H1 (cell line): ENCODE measurements at regions not wholly inside any gene's neighbourhood (a gene's known extent, or its start where the extent isn't known, plus 50 kb on each side); places are given as distances from the start of the nearest gene placed in this dataset.

ENCODE experiments used
- CTCF ChIA-PET: fragments of 300-600 bp; sonication (Branson Sonifier 250); formaldehyde crosslinking; loops from one replicate; lab custom pipeline; 2021; ENCODE audit not compliant: partially characterized antibody; lab: Charles Lee
- POLR2A ChIA-PET: fragments of 300-600 bp; sonication (Branson Sonifier 250); formaldehyde crosslinking; loops from one replicate; lab custom pipeline; 2021; ENCODE audit warnings: inconsistent platforms; ENCODE audit not compliant: partially characterized antibody; lab: Charles Lee
- DNase-seq, 2 experiments: peaks; one replicate each; pipeline versions ENCODE4 v3.0.0 to v3.0.0-alpha.2; 2010 to 2022; ENCODE audit warnings: low spot score in 2 of 2, low read depth in 1 of 2, mixed read lengths in 1 of 2
- FAIRE-seq: peaks from 2 replicates; lab custom pipeline; 2011; peaks lifted over from hg19 to GRCh38; lab: Jason Lieb, UNC
- H2AFZ ChIP-seq: 2 replicates; pipeline ENCODE4 v1.8.1; 2012; ENCODE audit warnings: low read length, inconsistent platforms
- H2AK5ac ChIP-seq: 2 replicates; pipeline ENCODE4 v1.6.1; 2013; ENCODE audit warnings: low read depth, low read length
- H2BK120ac ChIP-seq: replicated peaks from 2 replicates; pipeline ENCODE3; 2013; ENCODE audit warnings: low read depth, low read length, inconsistent platforms
- H2BK12ac ChIP-seq: 2 replicates; pipeline ENCODE4 v1.6.1; 2013; ENCODE audit warnings: low read depth, low read length
- H2BK15ac ChIP-seq: 2 replicates; pipeline ENCODE4 v1.6.1; 2013; ENCODE audit warnings: low read length
- H2BK20ac ChIP-seq: 2 replicates; pipeline ENCODE4 v1.6.1; 2013; ENCODE audit warnings: low read length
- H2BK5ac ChIP-seq: 2 replicates; pipeline ENCODE4 v1.6.1; 2013; ENCODE audit warnings: low read depth, low read length
- H3K14ac ChIP-seq: 2 replicates; pipeline ENCODE4 v1.6.1; 2013; ENCODE audit warnings: inconsistent platforms; ENCODE audit not compliant: insufficient read length
- H3K18ac ChIP-seq: 2 replicates; pipeline ENCODE4 v1.6.1; 2013; ENCODE audit warnings: low read length; ENCODE audit errors: extremely low read depth
- H3K23ac ChIP-seq: 2 replicates; pipeline ENCODE4 v1.6.1; 2013; ENCODE audit warnings: inconsistent platforms; ENCODE audit not compliant: insufficient read length
- H3K23me2 ChIP-seq: 2 replicates; pipeline ENCODE4 v1.6.1; 2013; ENCODE audit warnings: low read depth, low read length
- H3K27ac ChIP-seq: 2 replicates; pipeline ENCODE4 v1.6.1; 2011; ENCODE audit warnings: low read depth, low read length, inconsistent platforms
- H3K27me3 ChIP-seq, 4 experiments: replicated peaks in 1 of 4; 1 replicate in 1 of 4; 2 replicates in 3 of 4; pipeline versions ENCODE4 v1.6.1 to v1.8.1; 2011 to 2013; ENCODE audit warnings: low read length in 3 of 4, mild to moderate bottlenecking in 3 of 4, inconsistent platforms in 2 of 4, mixed read lengths in 2 of 4, moderate library complexity in 1 of 4; ENCODE audit not compliant: control insufficient read depth in 3 of 4, insufficient read depth in 3 of 4; ENCODE audit errors: extremely low read depth in 1 of 4
- H3K36me3 ChIP-seq, 4 experiments: 2 replicates each; pipeline versions ENCODE4 v1.6.1 to v1.8.1; 2011 to 2013; ENCODE audit warnings: mild to moderate bottlenecking in 4 of 4, low read length in 3 of 4, moderate library complexity in 2 of 4, control low read depth in 1 of 4, inconsistent platforms in 1 of 4; ENCODE audit not compliant: insufficient read depth in 4 of 4, control insufficient read depth in 2 of 4
- H3K4ac ChIP-seq: replicated peaks from 2 replicates; pipeline ENCODE3; 2013; ENCODE audit warnings: low read length, low read depth, mixed read lengths, inconsistent platforms; ENCODE audit not compliant: insufficient read length
- H3K4me1 ChIP-seq, 4 experiments: replicated peaks in 1 of 4; 1 replicate in 1 of 4; 2 replicates in 3 of 4; pipeline versions ENCODE4 v1.6.1 to v1.8.1; 2011 to 2013; ENCODE audit warnings: low read length in 3 of 4, inconsistent platforms in 2 of 4, mixed read lengths in 1 of 4; ENCODE audit not compliant: insufficient read depth in 4 of 4, control insufficient read depth in 3 of 4
- H3K4me2 ChIP-seq, 2 experiments: 2 replicates each; pipeline versions ENCODE4 v1.6.1 to v1.8.1; 2011 to 2013; ENCODE audit warnings: low read depth in 2 of 2, low read length in 2 of 2, control low read depth in 1 of 2, inconsistent platforms in 1 of 2, mild to moderate bottlenecking in 1 of 2; ENCODE audit not compliant: insufficient read depth in 1 of 2
- H3K4me3 ChIP-seq, 4 experiments: fragments of 200-600, 300-600 bp in 1 of 4; sonication (generic), shearing (Covaris generic), sonication (Bioruptor Twin) in 1 of 4; 2 replicates each; pipeline versions ENCODE4 v1.5.1 to v1.8.1; 2011 to 2016; ENCODE audit warnings: low read length in 4 of 4, low read depth in 3 of 4, control low read depth in 2 of 4, inconsistent platforms in 2 of 4, mild to moderate bottlenecking in 2 of 4, mixed read lengths in 1 of 4, moderate library complexity in 1 of 4; ENCODE audit not compliant: insufficient read depth in 2 of 4; ENCODE audit errors: extremely low read depth in 1 of 4
- H3K56ac ChIP-seq: replicated peaks from 2 replicates; pipeline ENCODE3; 2013; ENCODE audit warnings: low read depth, mild to moderate bottlenecking, mixed read lengths, low read length, inconsistent platforms; ENCODE audit not compliant: insufficient read length
- H3K79me1 ChIP-seq: 2 replicates; pipeline ENCODE4 v1.6.1; 2013; ENCODE audit warnings: low read depth, low read length, control low read depth
- H3K79me2 ChIP-seq, 2 experiments: 2 replicates each; pipeline versions ENCODE4 v1.6.1 to v1.8.1; 2012 to 2013; ENCODE audit warnings: low read length in 2 of 2, mild to moderate bottlenecking in 2 of 2, inconsistent platforms in 1 of 2; ENCODE audit not compliant: insufficient read depth in 2 of 2, control insufficient read depth in 1 of 2
- H3K9ac ChIP-seq, 4 experiments: replicated peaks in 1 of 4; 1 replicate in 1 of 4; 2 replicates in 3 of 4; pipeline versions ENCODE4 v1.6.1 to v1.8.1; 2011 to 2013; ENCODE audit warnings: low read depth in 3 of 4, low read length in 3 of 4, control low read depth in 2 of 4, mild to moderate bottlenecking in 2 of 4, moderate library complexity in 2 of 4, inconsistent platforms in 1 of 4; ENCODE audit errors: extremely low read depth in 1 of 4
- H3K9me3 ChIP-seq, 2 experiments: 2 replicates each; pipeline versions ENCODE4 v1.6.1 to v1.8.1; 2012 to 2013; ENCODE audit warnings: mild to moderate bottlenecking in 2 of 2, moderate library complexity in 2 of 2, control low read depth in 1 of 2, inconsistent platforms in 1 of 2, low read depth in 1 of 2, low read length in 1 of 2, mixed read lengths in 1 of 2; ENCODE audit not compliant: insufficient read depth in 2 of 2
- H4K20me1 ChIP-seq, 2 experiments: replicated peaks in 1 of 2; 2 replicates each; pipeline versions ENCODE3 to v1.8.1; 2011 to 2013; ENCODE audit warnings: inconsistent platforms in 2 of 2, low read length in 2 of 2, mild to moderate bottlenecking in 1 of 2; ENCODE audit not compliant: insufficient read depth in 2 of 2, control insufficient read depth in 1 of 2
- H4K5ac ChIP-seq: 2 replicates; pipeline ENCODE4 v1.6.1; 2013; ENCODE audit warnings: low read length, low read depth, mixed read lengths, inconsistent platforms; ENCODE audit not compliant: insufficient read length
- H4K8ac ChIP-seq: 2 replicates; pipeline ENCODE4 v1.8.0; 2013; ENCODE audit warnings: mild to moderate bottlenecking, moderate library complexity, low read length, inconsistent platforms; ENCODE audit not compliant: insufficient read depth; ENCODE audit errors: extremely low read depth
- H4K91ac ChIP-seq: replicated peaks from 2 replicates; pipeline ENCODE3; 2013; ENCODE audit warnings: low read length, mixed read lengths, inconsistent platforms; ENCODE audit not compliant: insufficient read length
- BRCA1 ChIP-seq: IDR thresholded peaks from 2 replicates; pipeline ENCODE4 v1.6.1; 2012; ENCODE audit warnings: low read depth, low read length, improper control_type of control experiment
- CEBPB ChIP-seq: IDR thresholded peaks from 2 replicates; pipeline ENCODE4 v1.6.1; 2012; ENCODE audit warnings: low read depth, low read length
- CHD2 ChIP-seq: IDR thresholded peaks from 2 replicates; pipeline ENCODE4 v1.6.1; 2012; ENCODE audit warnings: low read length, improper control_type of control experiment
- EZH2 ChIP-seq: fragments of 200-600 bp; sonication (generic); IDR thresholded peaks from 2 replicates; pipeline ENCODE4 v1.7.1; 2012; ENCODE audit warnings: low read depth, mild to moderate bottlenecking, moderate library complexity, low read length, inconsistent platforms; ENCODE audit not compliant: severe bottlenecking
- JUND ChIP-seq: IDR thresholded peaks from 2 replicates; pipeline ENCODE4 v1.6.1; 2011; ENCODE audit warnings: mild to moderate bottlenecking, improper control_type of control experiment, low read length
- POLR2A ChIP-seq, 2 experiments: IDR thresholded peaks; 1 replicate in 1 of 2; 2 replicates in 1 of 2; pipeline ENCODE4 v1.6.1; 2011; ENCODE audit warnings: low read depth in 2 of 2, low read length in 2 of 2, mild to moderate bottlenecking in 2 of 2; ENCODE audit errors: control extremely low read depth in 1 of 2
- POLR2AphosphoS5 ChIP-seq: IDR thresholded peaks from 2 replicates; pipeline ENCODE4 v1.6.1; 2011; ENCODE audit warnings: low read depth, low read length
- RFX5 ChIP-seq: IDR thresholded peaks from 2 replicates; pipeline ENCODE4 v1.6.1; 2011; ENCODE audit warnings: low read depth, low read length, improper control_type of control experiment, borderline replicate concordance
- SUZ12 ChIP-seq: fragments of 200-600 bp; sonication (generic); IDR thresholded peaks from 2 replicates; pipeline ENCODE4 v1.6.1; 2012; ENCODE audit warnings: mild to moderate bottlenecking, inconsistent platforms, low read length, moderate library complexity, mixed read lengths
- TAF7 ChIP-seq: optimal IDR thresholded peaks from 2 replicates; pipeline ENCODE3; 2011; ENCODE audit warnings: low read depth, mild to moderate bottlenecking, inconsistent platforms, low read length, moderate library complexity, borderline replicate concordance
- WGBS, 2 experiments: shearing (Covaris generic) in 1 of 2; methylation state at CpG; one replicate each; pipeline versions ENCODE4 v1.1.6 to v1.1.7; 2013 to 2015; ENCODE audit warnings: low lambda C conversion rate in 2 of 2, mixed read lengths in 2 of 2, inconsistent platforms in 1 of 2, low coverage in 1 of 2, missing lambda C conversion rate in 1 of 2; ENCODE audit not compliant: insufficient replicate concordance in 2 of 2, insufficient coverage in 1 of 2, insufficient read length in 1 of 2; ENCODE audit errors: extremely low coverage in 1 of 2, missing lambda C conversion rate in 1 of 2; 5-methylcytosine and 5-hydroxymethylcytosine counted together
- TF ChIP-seq, protein P1 (sequence below): IDR thresholded peaks from 2 replicates; pipeline ENCODE4 v1.6.1; 2012; ENCODE audit warnings: low read length, inconsistent platforms
- TF ChIP-seq, protein P2 (sequence below): IDR thresholded peaks from 2 replicates; pipeline ENCODE4 v1.6.1; 2011; ENCODE audit warnings: low read length, improper control_type of control experiment

DNA sequence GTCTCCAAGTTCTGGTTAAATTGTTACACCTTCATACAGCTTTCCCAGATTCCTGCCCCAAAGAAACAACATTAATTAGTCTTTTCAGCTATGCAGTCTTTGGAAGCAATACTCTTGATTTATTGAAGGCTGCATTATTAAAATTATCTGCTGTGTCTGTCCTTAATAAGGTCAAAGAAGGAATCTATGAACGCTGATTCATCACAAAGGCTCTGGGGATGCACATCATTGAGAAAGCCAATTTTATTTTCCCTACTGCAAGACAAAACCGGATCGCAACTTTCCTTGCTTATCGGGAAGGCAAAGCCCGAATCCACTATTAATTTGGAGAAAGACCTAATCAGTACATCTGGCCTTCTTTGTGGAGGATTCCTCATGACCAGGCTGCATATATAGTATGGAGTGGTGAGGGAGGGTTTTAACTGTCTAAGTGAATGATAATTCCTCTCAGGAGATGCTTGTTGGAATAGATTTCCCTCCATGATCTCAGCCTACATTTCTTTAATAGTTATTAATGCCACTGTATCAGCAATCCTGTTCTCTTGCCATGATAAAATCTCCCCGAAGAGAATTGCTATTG lies 224.6 kb downstream of the PIK3C3 start:
- no peaks in the 10 kb centered on the region for H3K36me3 ChIP-seq
- no peak overlapping the region for H3K27ac ChIP-seq
- POLR2A ChIA-PET: no interaction called here
- CTCF ChIA-PET: no interaction called here
- 86% methylated on average over 6 of the region's 6 CpGs; no CpG with 5 or more reads in 1 of the 2 experiments for WGBS, 2 experiments
- H3K23me2 ChIP-seq: no peaks in the 10 kb centered on the region; the same call in 1 of the 2 replicates
- H3K18ac ChIP-seq: no peak overlapping the region
- H3K4me3 ChIP-seq: no peak overlapping the region
- no peak overlapping the region for H2AK5ac ChIP-seq
- H3K9me3 ChIP-seq: no peaks in the 10 kb centered on the region
- no peak overlapping the region for H3K23ac ChIP-seq
- H4K5ac ChIP-seq: no peak overlapping the region
- no peak overlapping the region for H2BK5ac ChIP-seq
- no peaks in the 10 kb centered on the region for H3K4me1 ChIP-seq
- no peaks in the 10 kb centered on the region for H3K79me2 ChIP-seq
- no peaks in the 10 kb centered on the region for H4K20me1 ChIP-seq
- H3K4ac ChIP-seq: no peak overlapping the region
- no peak overlapping the region for H4K91ac ChIP-seq
- FAIRE-seq (no peak), DNase-seq (no peak)
- no peak overlapping the region for H3K4me2 ChIP-seq
- H2BK120ac ChIP-seq: no peak overlapping the region
- no peak overlapping the region for H2BK12ac ChIP-seq
- H3K79me1 ChIP-seq: no peaks in the 10 kb centered on the region
- H3K27me3 ChIP-seq: no peaks in the 10 kb centered on the region
- no peak overlapping the region for H3K9ac ChIP-seq
- H2AFZ ChIP-seq: no peak overlapping the region
- H3K14ac ChIP-seq: no peak overlapping the region
- no peak overlapping the region for H2BK15ac ChIP-seq
- H2BK20ac ChIP-seq: no peak overlapping the region
- no peak overlapping the region for H3K56ac ChIP-seq
- H4K8ac ChIP-seq: no peak overlapping the region
- TF ChIP-seq POLR2AphosphoS5: no peak
- TF ChIP-seq POLR2A (IDR thresholded peaks at IDR 0.05; ENCODE audit: control extremely low read depth in 1 of 2, low read depth in 2 of 2, low read length in 2 of 2): no peak
- TF ChIP-seq TAF7: no peak
- TF ChIP-seq CHD2: no peak
- TF ChIP-seq, protein P1, sequence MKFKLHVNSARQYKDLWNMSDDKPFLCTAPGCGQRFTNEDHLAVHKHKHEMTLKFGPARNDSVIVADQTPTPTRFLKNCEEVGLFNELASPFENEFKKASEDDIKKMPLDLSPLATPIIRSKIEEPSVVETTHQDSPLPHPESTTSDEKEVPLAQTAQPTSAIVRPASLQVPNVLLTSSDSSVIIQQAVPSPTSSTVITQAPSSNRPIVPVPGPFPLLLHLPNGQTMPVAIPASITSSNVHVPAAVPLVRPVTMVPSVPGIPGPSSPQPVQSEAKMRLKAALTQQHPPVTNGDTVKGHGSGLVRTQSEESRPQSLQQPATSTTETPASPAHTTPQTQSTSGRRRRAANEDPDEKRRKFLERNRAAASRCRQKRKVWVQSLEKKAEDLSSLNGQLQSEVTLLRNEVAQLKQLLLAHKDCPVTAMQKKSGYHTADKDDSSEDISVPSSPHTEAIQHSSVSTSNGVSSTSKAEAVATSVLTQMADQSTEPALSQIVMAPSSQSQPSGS: no peak
- TF ChIP-seq CEBPB: no peak
- no peak for TF ChIP-seq JUND
- no peak for TF ChIP-seq RFX5
- no peak for TF ChIP-seq BRCA1
- no peak for TF ChIP-seq SUZ12
- TF ChIP-seq EZH2: no peak
- TF ChIP-seq, protein P2, sequence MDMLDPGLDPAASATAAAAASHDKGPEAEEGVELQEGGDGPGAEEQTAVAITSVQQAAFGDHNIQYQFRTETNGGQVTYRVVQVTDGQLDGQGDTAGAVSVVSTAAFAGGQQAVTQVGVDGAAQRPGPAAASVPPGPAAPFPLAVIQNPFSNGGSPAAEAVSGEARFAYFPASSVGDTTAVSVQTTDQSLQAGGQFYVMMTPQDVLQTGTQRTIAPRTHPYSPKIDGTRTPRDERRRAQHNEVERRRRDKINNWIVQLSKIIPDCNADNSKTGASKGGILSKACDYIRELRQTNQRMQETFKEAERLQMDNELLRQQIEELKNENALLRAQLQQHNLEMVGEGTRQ: no peak
